DMS53 (cell line): ENCODE measurements at regions not wholly inside any gene's neighbourhood (a gene's known extent, or its start where the extent isn't known, plus 50 kb on each side); places are given as distances from the start of the nearest gene placed in this dataset.

ENCODE experiments used
- DNase-seq: peaks from one replicate; lab custom pipeline; 2025; lab: John Stamatoyannopoulos, UW

- no peak for DNase-seq
Measured at GRCh38 chr12:5195691-5196090, 152.0 kb downstream of the KCNA5 start.

GRCh38 chr12:5197131-5197530, 153.5 kb downstream of the KCNA5 start:
- DNase-seq = no peak

GRCh38 chr12:5197656-5198055, 154.0 kb downstream of the KCNA5 start:
- no peak for DNase-seq

- DNase-seq = peak; percentile 97
Measured at GRCh38 chr12:5200278-5201087, 156.8 kb downstream of the KCNA5 start.

GRCh38 chr12:5201554-5202218, 158.0 kb downstream of the KCNA5 start:
- peak; percentile 99 for DNase-seq

GRCh38 chr12:5203274-5203673, 159.6 kb downstream of the KCNA5 start:
- DNase-seq = no peak

- no peak for DNase-seq
Measured at GRCh38 chr12:5203720-5204119, 160.0 kb downstream of the KCNA5 start.

GRCh38 chr12:5204271-5204670, 160.6 kb downstream of the KCNA5 start:
- DNase-seq = no peak

- DNase-seq = no peak
Measured at GRCh38 chr12:5204831-5205230, 161.2 kb downstream of the KCNA5 start.

GRCh38 chr12:5206401-5207175, 162.9 kb downstream of the KCNA5 start:
- no peak for DNase-seq

- no peak for DNase-seq
Measured at GRCh38 chr12:5210179-5210922, 166.7 kb downstream of the KCNA5 start.

- no peak for DNase-seq
Measured at GRCh38 chr12:5210923-5211290, 167.2 kb downstream of the KCNA5 start.

- DNase-seq = no peak
Measured at GRCh38 chr12:5213336-5213735, 169.7 kb downstream of the KCNA5 start.

- DNase-seq = peak; percentile 68
Measured at GRCh38 chr12:5213990-5214389, 170.3 kb downstream of the KCNA5 start.

GRCh38 chr12:5217936-5218335, 174.3 kb downstream of the KCNA5 start:
- no peak for DNase-seq

- no peak for DNase-seq
Measured at GRCh38 chr12:5220099-5220498, 176.4 kb downstream of the KCNA5 start.

GRCh38 chr12:5220835-5221234, 177.2 kb downstream of the KCNA5 start:
- DNase-seq = no peak

GRCh38 chr12:5222011-5222461, 178.4 kb downstream of the KCNA5 start:
- DNase-seq = no peak

GRCh38 chr12:5222729-5223128, 179.1 kb downstream of the KCNA5 start:
- DNase-seq = no peak

GRCh38 chr12:5223881-5224280, 180.2 kb downstream of the KCNA5 start:
- DNase-seq = no peak

GRCh38 chr12:5226581-5226980, 182.9 kb downstream of the KCNA5 start:
- no peak for DNase-seq
